DND-41 (cell line): ENCODE measurements at regions not wholly inside any gene's neighbourhood (a gene's known extent, or its start where the extent isn't known, plus 50 kb on each side); places are given as distances from the start of the nearest gene placed in this dataset.

Source experiments
- CTCF ChIP-seq: IDR thresholded peaks from 2 replicates; pipeline ENCODE4 v1.5.1; 2012; ENCODE audit warnings: borderline replicate concordance, low read length, moderate library complexity, mild to moderate bottlenecking; ENCODE audit not compliant: poor library complexity, severe bottlenecking; ENCODE audit errors: extremely low read depth
- EZH2 ChIP-seq: IDR thresholded peaks from 3 replicates; pipeline ENCODE4 v1.6.1; 2012; ENCODE audit warnings: borderline replicate concordance, low read depth, mild to moderate bottlenecking, moderate library complexity, low read length, inconsistent platforms; ENCODE audit not compliant: severe bottlenecking

GRCh38 chr4:18291981-18292380 lies 270.4 kb upstream of the LCORL start:
- TF ChIP-seq CTCF (no peak), EZH2 (no peak)
